GM12878 (cell line): ENCODE measurements at regions not wholly inside any gene's neighbourhood (a gene's known extent, or its start where the extent isn't known, plus 50 kb on each side); places are given as distances from the start of the nearest gene placed in this dataset.

Source experiments
- ATAC-seq: fragments of 200-7000 bp; cut with Tn5 transposase; 3 replicates; pipeline ENCODE4 v1.9.1; 2020; ENCODE audit warnings: mild to moderate bottlenecking, moderate library complexity
- BruUV-seq: library from RNA; stranded (reverse); fragments of 400-500 nt; replicated peaks from 2 replicates; lab custom pipeline; 2021; lab: Mats Ljungman, UMichigan
- CTCF ChIA-PET: fragments of 300-600 bp; sonication (Branson Sonifier 250); formaldehyde crosslinking; extraction: SDS; loops from one replicate; lab custom pipeline; 2021; ENCODE audit warnings: inconsistent platforms; lab: Yijun Ruan, JAX
- POLR2A ChIA-PET: fragments of 350-600 bp; formaldehyde crosslinking; extraction: SDS; loops from one replicate; lab custom pipeline; 2021; ENCODE audit warnings: inconsistent platforms; lab: Charles Lee
- RAD21 ChIA-PET: fragments of 300-600 bp; sonication (Branson Sonifier 250); formaldehyde crosslinking; loops from one replicate; lab custom pipeline; 2023; ENCODE audit warnings: antibody characterized with exemption; ENCODE audit not compliant: unreplicated experiment; lab: Charles Lee
- SMC1A ChIA-PET: fragments of 300-600 bp; sonication (Branson Sonifier 250); formaldehyde crosslinking; loops from one replicate; lab custom pipeline; 2023; ENCODE audit not compliant: unreplicated experiment, uncharacterized antibody; lab: Charles Lee
- DNase-seq: peaks from one replicate; pipeline ENCODE4 v3.0.0-alpha.2; 2011; ENCODE audit warnings: low read depth, low spot score
- FAIRE-seq: peaks from 3 replicates; lab custom pipeline; 2011; peaks lifted over from hg19 to GRCh38; lab: Jason Lieb, UNC
- H2AFZ ChIP-seq: 2 replicates; pipeline ENCODE4 v1.6.0; 2011; ENCODE audit warnings: low read depth, low read length, control low read depth; ENCODE audit not compliant: control insufficient read depth
- H3K27ac ChIP-seq: 2 replicates; pipeline ENCODE4 v1.5.1; 2011; ENCODE audit warnings: control low read depth; ENCODE audit not compliant: control insufficient read depth, insufficient read depth
- H3K27me3 ChIP-seq, 2 experiments: replicated peaks in 1 of 2; 2 replicates each; pipeline versions ENCODE4 v1.6.0 to v1.6.1; 2011; ENCODE audit warnings: low read length in 1 of 2; ENCODE audit not compliant: control insufficient read depth in 2 of 2, insufficient read depth in 2 of 2
- H3K36me3 ChIP-seq, 2 experiments: 2 replicates each; pipeline ENCODE4 v1.5.1; 2011; ENCODE audit warnings: low read length in 1 of 2; ENCODE audit not compliant: control insufficient read depth in 2 of 2, insufficient read depth in 2 of 2
- H3K4me1 ChIP-seq: 2 replicates; pipeline ENCODE4 v1.6.1; 2011; ENCODE audit warnings: mild to moderate bottlenecking, low read length, moderate library complexity, mixed read lengths; ENCODE audit not compliant: control insufficient read depth, insufficient read depth
- H3K4me2 ChIP-seq: 2 replicates; pipeline ENCODE4 v1.6.0; 2011; ENCODE audit warnings: control low read depth; ENCODE audit not compliant: control insufficient read depth, insufficient read depth
- H3K4me3 ChIP-seq: fragments of 200-600 bp; sonication (generic); 2 replicates; pipeline ENCODE4 v1.5.1; 2016
- H3K79me2 ChIP-seq: 2 replicates; pipeline ENCODE4 v1.6.0; 2011; ENCODE audit warnings: low read length; ENCODE audit not compliant: control insufficient read depth, insufficient read depth
- H3K9ac ChIP-seq: 2 replicates; pipeline ENCODE4 v1.8.0; 2011; ENCODE audit warnings: low read length, control low read depth, mixed read lengths; ENCODE audit not compliant: control insufficient read depth, insufficient read depth
- H3K9me3 ChIP-seq: replicated peaks from 3 replicates; pipeline ENCODE4 v1.5.1; 2011; ENCODE audit warnings: mild to moderate bottlenecking, low read length; ENCODE audit not compliant: control insufficient read depth, insufficient read depth
- H4K20me1 ChIP-seq: 2 replicates; pipeline ENCODE4 v1.6.0; 2011; ENCODE audit not compliant: control insufficient read depth, insufficient read depth
- CBFB ChIP-seq: IDR thresholded peaks from 2 replicates; pipeline ENCODE4 v1.6.1; 2016; ENCODE audit warnings: antibody characterized with exemption, low read depth
- CREM ChIP-seq: IDR thresholded peaks from 2 replicates; pipeline ENCODE4 v1.6.1; 2014; ENCODE audit warnings: antibody characterized with exemption, low read depth
- SP1 ChIP-seq: IDR thresholded peaks from one replicate; pipeline ENCODE4 v1.6.1; 2011; ENCODE audit warnings: low read depth, low read length
- SRF ChIP-seq, 2 experiments: IDR thresholded peaks; 2 replicates each; pipeline ENCODE4 v1.6.1; 2011; ENCODE audit warnings: low read depth in 2 of 2, low read length in 2 of 2, mild to moderate bottlenecking in 1 of 2, moderate library complexity in 1 of 2
- WGBS: methylation state at CpG from one replicate; pipeline ENCODE4 v1.1.6; 2016; ENCODE audit warnings: low lambda C conversion rate; ENCODE audit not compliant: insufficient replicate concordance, insufficient coverage; ENCODE audit errors: missing lambda C conversion rate; 5-methylcytosine and 5-hydroxymethylcytosine counted together
- in situ Hi-C: fragments of 300-500 bp; cut with MboI; formaldehyde crosslinking; loops from 9 replicates; pipeline ENCODE4 v1.14.3; 2018; ENCODE audit warnings: mixed read lengths
- intact Hi-C: fragments of 100-400 bp; cut with micrococcal nuclease; formaldehyde crosslinking; loops from one replicate; pipeline ENCODE4 v1.14.2; 2022; ENCODE audit not compliant: unreplicated experiment
- TF ChIP-seq, protein P1 (sequence below): fragments of 450-650 bp; conservative IDR thresholded peaks from 2 replicates; pipeline ENCODE4 v1.6.1; 2017; ENCODE audit warnings: mild to moderate bottlenecking, moderate library complexity

DNA sequence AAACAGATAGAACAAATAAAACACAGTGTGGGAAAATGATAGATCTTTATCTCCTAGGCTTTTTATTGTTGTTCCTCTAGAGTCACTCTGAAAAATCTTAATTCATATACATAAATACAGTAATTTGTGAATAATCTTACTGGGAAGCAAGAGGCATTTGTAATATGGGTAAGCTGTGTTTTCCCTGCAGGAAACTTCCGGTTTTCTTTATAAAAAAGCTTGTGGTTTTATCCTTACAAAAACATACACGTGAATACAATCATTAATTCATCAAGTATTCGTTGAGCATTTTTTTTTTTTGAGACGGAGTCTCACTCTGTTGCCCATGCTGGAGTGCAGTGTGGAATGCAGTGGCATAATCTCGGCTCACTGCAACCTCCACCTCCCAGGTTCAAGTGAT, 1312.8 kb upstream of the ZEB2 start (continued):
- TF ChIP-seq SRF (IDR thresholded peaks at IDR 0.05; ENCODE audit: low read depth in 2 of 2, low read length in 2 of 2): no peak
- TF ChIP-seq CBFB: no peak

DNA sequence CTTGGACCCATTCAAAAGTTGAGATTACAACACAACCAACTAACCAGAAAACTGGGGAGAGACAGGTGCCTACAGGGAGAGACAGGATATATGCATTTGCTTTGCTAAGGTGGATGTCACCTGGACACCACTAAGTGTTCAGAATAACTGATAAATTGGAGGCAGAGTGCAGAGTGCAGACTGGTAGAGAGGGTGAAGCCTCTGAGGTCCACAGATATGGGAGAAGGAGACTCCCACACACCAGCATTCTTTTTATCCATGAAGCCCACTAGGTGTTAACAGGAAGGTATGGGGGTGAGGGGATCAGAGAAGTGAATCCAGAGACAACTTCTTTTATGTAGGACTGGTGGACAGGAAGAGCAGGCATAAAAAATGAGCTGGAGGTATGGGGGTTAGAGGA, 1310.0 kb upstream of the ZEB2 start:
- no peaks in the 10 kb centered on the region for H3K4me1 ChIP-seq
- BruUV-seq: no TSS peak
- H4K20me1 ChIP-seq: no peaks in the 10 kb centered on the region
- intact Hi-C loops: no loop called here
- no peak for FAIRE-seq
- no peak overlapping the region for H3K9ac ChIP-seq
- H3K4me3 ChIP-seq: no peak overlapping the region
- no peaks in the 10 kb centered on the region for H3K36me3 ChIP-seq
- no peaks in the 10 kb centered on the region for H3K27me3 ChIP-seq
- H3K79me2 ChIP-seq: no peaks in the 10 kb centered on the region
- RAD21 ChIA-PET: no interaction called here
- H3K4me2 ChIP-seq: no peak overlapping the region
- CTCF ChIA-PET: no interaction called here
- SMC1A ChIA-PET: no interaction called here
- no peak for TF ChIP-seq CREM
- TF ChIP-seq, protein P1, sequence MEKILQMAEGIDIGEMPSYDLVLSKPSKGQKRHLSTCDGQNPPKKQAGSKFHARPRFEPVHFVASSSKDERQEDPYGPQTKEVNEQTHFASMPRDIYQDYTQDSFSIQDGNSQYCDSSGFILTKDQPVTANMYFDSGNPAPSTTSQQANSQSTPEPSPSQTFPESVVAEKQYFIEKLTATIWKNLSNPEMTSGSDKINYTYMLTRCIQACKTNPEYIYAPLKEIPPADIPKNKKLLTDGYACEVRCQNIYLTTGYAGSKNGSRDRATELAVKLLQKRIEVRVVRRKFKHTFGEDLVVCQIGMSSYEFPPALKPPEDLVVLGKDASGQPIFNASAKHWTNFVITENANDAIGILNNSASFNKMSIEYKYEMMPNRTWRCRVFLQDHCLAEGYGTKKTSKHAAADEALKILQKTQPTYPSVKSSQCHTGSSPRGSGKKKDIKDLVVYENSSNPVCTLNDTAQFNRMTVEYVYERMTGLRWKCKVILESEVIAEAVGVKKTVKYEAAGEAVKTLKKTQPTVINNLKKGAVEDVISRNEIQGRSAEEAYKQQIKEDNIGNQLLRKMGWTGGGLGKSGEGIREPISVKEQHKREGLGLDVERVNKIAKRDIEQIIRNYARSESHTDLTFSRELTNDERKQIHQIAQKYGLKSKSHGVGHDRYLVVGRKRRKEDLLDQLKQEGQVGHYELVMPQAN: no peak
- H2AFZ ChIP-seq: no peak overlapping the region
- in situ Hi-C loops: no loop called here
- no peak for ATAC-seq
- H3K9me3 ChIP-seq: no peaks in the 10 kb centered on the region
- POLR2A ChIA-PET: no interaction called here
- H3K27ac ChIP-seq: no peak overlapping the region
- DNase-seq: no peak

DNA sequence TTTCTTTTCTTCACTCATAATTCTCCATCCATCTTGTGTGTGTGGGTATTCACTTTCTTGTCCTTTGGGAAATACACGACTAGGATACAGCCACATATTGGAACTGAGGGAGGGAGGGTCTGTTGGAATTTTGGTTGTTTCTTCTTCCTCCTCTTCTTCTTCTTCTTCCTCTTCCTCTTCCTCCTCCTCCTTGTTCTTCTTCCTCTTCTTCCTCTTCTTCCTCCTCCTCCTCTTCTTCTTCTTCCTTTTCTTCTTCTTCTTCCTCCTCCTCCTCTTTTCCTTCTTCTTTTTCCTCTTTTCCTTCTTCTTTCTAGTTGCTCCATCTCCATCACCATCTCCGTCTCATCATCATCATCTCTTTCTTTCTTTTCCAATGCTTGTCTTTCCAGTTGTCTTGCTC, 1307.3 kb upstream of the ZEB2 start:
- Histone ChIP-seq H3K36me3 (no peaks in the 10 kb centered on the region), H3K4me2 (no peak overlapping the region), H3K4me3 (no peak overlapping the region), H3K9ac (no peak overlapping the region), H4K20me1 (no peaks in the 10 kb centered on the region), H3K27ac (no peak overlapping the region), H3K27me3 (no peaks in the 10 kb centered on the region)
- BruUV-seq: no TSS peak
- WGBS: 28% methylated on average over 2 of the region's 2 CpGs
- DNase-seq (no peak), ATAC-seq (no peak), FAIRE-seq (no peak)
- ChIA-PET POLR2A (no interaction called here), RAD21 (no interaction called here)
- TF ChIP-seq SP1: no peak
- TF ChIP-seq, all 136 proteins: peak for 0
- no peaks in the 10 kb centered on the region for H3K79me2 ChIP-seq
- intact Hi-C loops: no loop called here
- H3K4me1 ChIP-seq: no peaks in the 10 kb centered on the region
- no peaks in the 10 kb centered on the region for H3K9me3 ChIP-seq
- in situ Hi-C loops: no loop called here
- ChIA-PET SMC1A (no interaction called here), CTCF (no interaction called here)
- H2AFZ ChIP-seq: no peak overlapping the region
